GM23338 (cell line): ENCODE measurements at regions not wholly inside any gene's neighbourhood (a gene's known extent, or its start where the extent isn't known, plus 50 kb on each side); places are given as distances from the start of the nearest gene placed in this dataset.

Experiments used
- ATAC-seq: fragments of 200-7000 bp; cut with Tn5 transposase; 3 replicates; pipeline ENCODE4 v1.9.1; 2020
- DNase-seq: peaks from one replicate; pipeline ENCODE4 v3.0.0-alpha.2; 2015; ENCODE audit warnings: low spot score
- H2AFZ ChIP-seq: fragments of 200-600 bp; sonication (generic); 2 replicates; pipeline ENCODE4 v1.8.0; 2016; ENCODE audit warnings: antibody characterized with exemption, mild to moderate bottlenecking, moderate library complexity
- H3F3A ChIP-seq: fragments of 200-600 bp; sonication (generic); replicated peaks from 2 replicates; pipeline ENCODE4 v1.8.0; 2017; ENCODE audit warnings: antibody characterized with exemption, mixed run types, low read depth
- H3K27ac ChIP-seq: fragments of 200-600 bp; sonication (generic); 2 replicates; pipeline ENCODE4 v1.6.1; 2016; ENCODE audit warnings: low read depth
- H3K27me3 ChIP-seq: fragments of 200-600 bp; sonication (generic); 2 replicates; pipeline ENCODE4 v1.8.0; 2016; ENCODE audit warnings: mild to moderate bottlenecking, mixed run types, moderate library complexity; ENCODE audit not compliant: insufficient read depth
- H3K36me3 ChIP-seq: fragments of 200-600 bp; sonication (generic); 2 replicates; pipeline ENCODE4 v1.8.0; 2016; ENCODE audit warnings: mild to moderate bottlenecking; ENCODE audit not compliant: insufficient read depth
- H3K4me1 ChIP-seq: fragments of 200-600 bp; sonication (generic); 2 replicates; pipeline ENCODE4 v1.8.0; 2016; ENCODE audit warnings: mild to moderate bottlenecking, moderate library complexity; ENCODE audit not compliant: insufficient read depth
- H3K4me2 ChIP-seq: fragments of 200-600 bp; sonication (generic); 2 replicates; pipeline ENCODE4 v1.7.1; 2017; ENCODE audit warnings: mixed run types
- H3K4me3 ChIP-seq: fragments of 200-600 bp; sonication (generic); 2 replicates; pipeline ENCODE4 v1.6.1; 2016; ENCODE audit warnings: mixed run types
- H3K79me2 ChIP-seq: fragments of 200-600 bp; sonication (generic); replicated peaks from 2 replicates; pipeline ENCODE4 v1.8.0; 2017; ENCODE audit warnings: mild to moderate bottlenecking; ENCODE audit not compliant: insufficient read depth
- H3K9me2 ChIP-seq: fragments of 200-600 bp; sonication (generic); 2 replicates; pipeline ENCODE4 v1.8.0; 2017; ENCODE audit not compliant: insufficient read depth
- H4K20me1 ChIP-seq: fragments of 200-600 bp; sonication (generic); replicated peaks from 2 replicates; pipeline ENCODE4 v1.8.0; 2017; ENCODE audit warnings: mild to moderate bottlenecking; ENCODE audit not compliant: insufficient read depth
- H3K27ac Mint-ChIP-seq: 2 replicates; pipeline ENCODE4 v1.8.0; 2020; ENCODE audit warnings: inconsistent platforms, mild to moderate bottlenecking, moderate library complexity, mixed read lengths
- H3K27me3 Mint-ChIP-seq: 3 replicates; pipeline ENCODE4 v1.8.0; 2022; ENCODE audit warnings: low read depth, mild to moderate bottlenecking, moderate library complexity, mixed read lengths, inconsistent platforms; ENCODE audit not compliant: insufficient read depth, poor library complexity
- H3K36me3 Mint-ChIP-seq: 3 replicates; pipeline ENCODE4 v1.8.0; 2021; ENCODE audit warnings: low read depth, mild to moderate bottlenecking, inconsistent platforms, moderate library complexity, mixed read lengths
- H3K4me1 Mint-ChIP-seq: 3 replicates; pipeline ENCODE4 v1.8.0; 2020; ENCODE audit warnings: mild to moderate bottlenecking, inconsistent platforms, mixed read lengths
- H3K4me3 Mint-ChIP-seq: 3 replicates; pipeline ENCODE4 v1.8.0; 2021; ENCODE audit warnings: moderate library complexity, mild to moderate bottlenecking, inconsistent platforms, mixed read lengths
- H3K9me3 Mint-ChIP-seq: 3 replicates; pipeline ENCODE4 v1.8.0; 2020; ENCODE audit warnings: moderate library complexity, mild to moderate bottlenecking, inconsistent platforms, mixed read lengths
- CREB1 ChIP-seq: fragments of 250-450 bp; sonication (Bioruptor Pico); IDR thresholded peaks from 2 replicates; pipeline ENCODE4 v1.5.0; 2020; ENCODE audit warnings: low read depth, mild to moderate bottlenecking, moderate library complexity
- EZH2 ChIP-seq: fragments of 200-600 bp; sonication (generic); IDR thresholded peaks from one replicate; pipeline ENCODE4 v1.8.0; 2017; ENCODE audit warnings: antibody characterized with exemption, mild to moderate bottlenecking, low read depth; ENCODE audit not compliant: unreplicated experiment
- NANOG ChIP-seq: IDR thresholded peaks from 2 replicates; pipeline ENCODE4 v1.6.1; 2016; ENCODE audit warnings: antibody characterized with exemption, borderline replicate concordance
- POLR2AphosphoS5 ChIP-seq: IDR thresholded peaks from 2 replicates; pipeline ENCODE4 v1.6.1; 2016; ENCODE audit warnings: antibody characterized with exemption, low read depth
- STAT1 ChIP-seq: IDR thresholded peaks from one replicate; pipeline ENCODE4 v1.6.1; 2016; ENCODE audit warnings: antibody characterized with exemption; ENCODE audit not compliant: unreplicated experiment
- ZNF114 ChIP-seq: fragments of 250-450 bp; sonication (Bioruptor Pico); IDR thresholded peaks from 2 replicates; pipeline ENCODE4 v1.5.0; 2020; ENCODE audit warnings: mild to moderate bottlenecking, moderate library complexity
- ZNF331 ChIP-seq: fragments of 250-450 bp; sonication (Bioruptor Pico); IDR thresholded peaks from 2 replicates; pipeline ENCODE4 v1.5.0; 2020; ENCODE audit warnings: low read depth, mild to moderate bottlenecking, moderate library complexity
- TF ChIP-seq, protein P1 (sequence below): fragments of 250-450 bp; sonication (Bioruptor Pico); IDR thresholded peaks from 2 replicates; pipeline ENCODE4 v1.5.0; 2020; ENCODE audit warnings: mild to moderate bottlenecking, moderate library complexity
- TF ChIP-seq, protein P2 (sequence below): IDR thresholded peaks from 2 replicates; pipeline ENCODE4 v1.6.1; 2016; ENCODE audit warnings: antibody characterized with exemption
- TF ChIP-seq, protein P3 (sequence below): IDR thresholded peaks from one replicate; pipeline ENCODE4 v1.6.1; 2018; ENCODE audit warnings: antibody characterized with exemption; ENCODE audit not compliant: unreplicated experiment

DNA sequence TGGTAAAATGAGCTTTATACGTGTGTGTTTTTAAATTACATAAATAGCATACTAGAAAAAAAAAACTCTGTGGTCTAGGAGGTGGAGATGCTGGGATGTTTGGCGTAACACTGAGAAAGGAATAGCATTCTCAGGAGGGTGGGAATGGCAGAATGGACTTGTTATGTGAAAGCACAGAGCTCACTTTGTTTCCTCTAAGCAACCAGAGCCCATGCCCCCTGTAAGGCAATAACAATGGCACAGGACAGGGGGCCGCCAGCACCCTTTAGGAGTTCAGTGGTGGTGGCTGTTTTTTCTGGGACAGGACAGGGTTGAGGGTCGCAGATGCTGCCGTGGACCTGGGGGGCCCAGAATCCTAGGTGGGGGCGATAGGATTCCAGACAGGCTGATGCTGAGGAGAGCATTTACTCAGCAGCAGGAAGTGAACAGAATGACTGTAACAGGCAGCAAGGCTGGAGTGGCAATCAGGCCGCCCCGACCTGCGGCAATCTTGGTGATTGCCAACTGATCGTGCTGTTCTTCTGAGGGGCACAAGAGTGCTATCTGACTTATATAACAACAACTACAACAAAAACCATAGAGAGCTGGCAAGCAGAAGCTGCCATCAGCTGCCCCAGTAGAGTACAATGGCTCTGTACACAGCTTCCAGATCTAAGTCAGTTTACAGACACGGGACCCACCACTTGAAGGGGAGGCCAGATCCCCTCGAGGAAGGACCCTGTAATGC lies 160.4 kb downstream of the UACA start:
- ATAC-seq = no peak
- no peak overlapping the region for H3K27ac ChIP-seq

DNA sequence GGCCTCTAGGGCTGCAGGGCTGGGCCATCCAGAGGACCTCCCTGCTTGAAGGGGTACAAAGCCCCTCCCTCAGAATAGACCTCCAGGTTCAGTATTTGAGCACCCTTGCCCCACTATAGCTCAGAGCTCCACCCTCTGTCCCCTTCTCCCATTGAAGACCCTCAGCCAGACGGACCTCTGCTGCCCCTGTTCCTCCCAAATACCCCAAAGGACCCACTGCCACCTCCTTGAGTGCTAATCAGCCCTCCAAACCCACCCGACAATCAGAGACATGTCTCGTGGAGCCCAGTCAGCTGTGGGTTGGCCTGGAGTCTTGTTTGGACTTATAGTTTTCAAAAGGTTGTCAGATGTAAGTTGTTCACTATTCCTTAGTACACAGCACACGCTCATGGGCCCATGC lies 161.1 kb downstream of the UACA start:
- H3K27ac Mint-ChIP-seq = no peak overlapping the region
- Histone ChIP-seq H3K27me3 (no peaks in the 10 kb centered on the region), H3K4me3 (no peak overlapping the region), H3K9me2 (no peaks in the 10 kb centered on the region; the same call in 1 of the 2 replicates), H3K27ac (no peak overlapping the region), H4K20me1 (no peaks in the 10 kb centered on the region), H2AFZ (no peak overlapping the region), H3K4me2 (no peak overlapping the region), H3K79me2 (no peaks in the 10 kb centered on the region), H3K4me1 (peaks cover 9% of the 10 kb centered on the region), H3F3A (no peaks in the 10 kb centered on the region), H3K36me3 (no peaks in the 10 kb centered on the region)
- H3K27me3 Mint-ChIP-seq = peaks cover 5% of the 10 kb centered on the region
- no peak for DNase-seq
- 0 out of 3 replicates have a peak, but pooled peaks cover 2% of the 10 kb centered on the region for H3K36me3 Mint-ChIP-seq
- no peak for ATAC-seq
- H3K9me3 Mint-ChIP-seq = peaks cover 8% of the 10 kb centered on the region; the same call in 1 of the 3 replicates
- peaks cover 17% of the 10 kb centered on the region for H3K4me1 Mint-ChIP-seq
- H3K4me3 Mint-ChIP-seq = no peak overlapping the region
- TF ChIP-seq, protein P1, sequence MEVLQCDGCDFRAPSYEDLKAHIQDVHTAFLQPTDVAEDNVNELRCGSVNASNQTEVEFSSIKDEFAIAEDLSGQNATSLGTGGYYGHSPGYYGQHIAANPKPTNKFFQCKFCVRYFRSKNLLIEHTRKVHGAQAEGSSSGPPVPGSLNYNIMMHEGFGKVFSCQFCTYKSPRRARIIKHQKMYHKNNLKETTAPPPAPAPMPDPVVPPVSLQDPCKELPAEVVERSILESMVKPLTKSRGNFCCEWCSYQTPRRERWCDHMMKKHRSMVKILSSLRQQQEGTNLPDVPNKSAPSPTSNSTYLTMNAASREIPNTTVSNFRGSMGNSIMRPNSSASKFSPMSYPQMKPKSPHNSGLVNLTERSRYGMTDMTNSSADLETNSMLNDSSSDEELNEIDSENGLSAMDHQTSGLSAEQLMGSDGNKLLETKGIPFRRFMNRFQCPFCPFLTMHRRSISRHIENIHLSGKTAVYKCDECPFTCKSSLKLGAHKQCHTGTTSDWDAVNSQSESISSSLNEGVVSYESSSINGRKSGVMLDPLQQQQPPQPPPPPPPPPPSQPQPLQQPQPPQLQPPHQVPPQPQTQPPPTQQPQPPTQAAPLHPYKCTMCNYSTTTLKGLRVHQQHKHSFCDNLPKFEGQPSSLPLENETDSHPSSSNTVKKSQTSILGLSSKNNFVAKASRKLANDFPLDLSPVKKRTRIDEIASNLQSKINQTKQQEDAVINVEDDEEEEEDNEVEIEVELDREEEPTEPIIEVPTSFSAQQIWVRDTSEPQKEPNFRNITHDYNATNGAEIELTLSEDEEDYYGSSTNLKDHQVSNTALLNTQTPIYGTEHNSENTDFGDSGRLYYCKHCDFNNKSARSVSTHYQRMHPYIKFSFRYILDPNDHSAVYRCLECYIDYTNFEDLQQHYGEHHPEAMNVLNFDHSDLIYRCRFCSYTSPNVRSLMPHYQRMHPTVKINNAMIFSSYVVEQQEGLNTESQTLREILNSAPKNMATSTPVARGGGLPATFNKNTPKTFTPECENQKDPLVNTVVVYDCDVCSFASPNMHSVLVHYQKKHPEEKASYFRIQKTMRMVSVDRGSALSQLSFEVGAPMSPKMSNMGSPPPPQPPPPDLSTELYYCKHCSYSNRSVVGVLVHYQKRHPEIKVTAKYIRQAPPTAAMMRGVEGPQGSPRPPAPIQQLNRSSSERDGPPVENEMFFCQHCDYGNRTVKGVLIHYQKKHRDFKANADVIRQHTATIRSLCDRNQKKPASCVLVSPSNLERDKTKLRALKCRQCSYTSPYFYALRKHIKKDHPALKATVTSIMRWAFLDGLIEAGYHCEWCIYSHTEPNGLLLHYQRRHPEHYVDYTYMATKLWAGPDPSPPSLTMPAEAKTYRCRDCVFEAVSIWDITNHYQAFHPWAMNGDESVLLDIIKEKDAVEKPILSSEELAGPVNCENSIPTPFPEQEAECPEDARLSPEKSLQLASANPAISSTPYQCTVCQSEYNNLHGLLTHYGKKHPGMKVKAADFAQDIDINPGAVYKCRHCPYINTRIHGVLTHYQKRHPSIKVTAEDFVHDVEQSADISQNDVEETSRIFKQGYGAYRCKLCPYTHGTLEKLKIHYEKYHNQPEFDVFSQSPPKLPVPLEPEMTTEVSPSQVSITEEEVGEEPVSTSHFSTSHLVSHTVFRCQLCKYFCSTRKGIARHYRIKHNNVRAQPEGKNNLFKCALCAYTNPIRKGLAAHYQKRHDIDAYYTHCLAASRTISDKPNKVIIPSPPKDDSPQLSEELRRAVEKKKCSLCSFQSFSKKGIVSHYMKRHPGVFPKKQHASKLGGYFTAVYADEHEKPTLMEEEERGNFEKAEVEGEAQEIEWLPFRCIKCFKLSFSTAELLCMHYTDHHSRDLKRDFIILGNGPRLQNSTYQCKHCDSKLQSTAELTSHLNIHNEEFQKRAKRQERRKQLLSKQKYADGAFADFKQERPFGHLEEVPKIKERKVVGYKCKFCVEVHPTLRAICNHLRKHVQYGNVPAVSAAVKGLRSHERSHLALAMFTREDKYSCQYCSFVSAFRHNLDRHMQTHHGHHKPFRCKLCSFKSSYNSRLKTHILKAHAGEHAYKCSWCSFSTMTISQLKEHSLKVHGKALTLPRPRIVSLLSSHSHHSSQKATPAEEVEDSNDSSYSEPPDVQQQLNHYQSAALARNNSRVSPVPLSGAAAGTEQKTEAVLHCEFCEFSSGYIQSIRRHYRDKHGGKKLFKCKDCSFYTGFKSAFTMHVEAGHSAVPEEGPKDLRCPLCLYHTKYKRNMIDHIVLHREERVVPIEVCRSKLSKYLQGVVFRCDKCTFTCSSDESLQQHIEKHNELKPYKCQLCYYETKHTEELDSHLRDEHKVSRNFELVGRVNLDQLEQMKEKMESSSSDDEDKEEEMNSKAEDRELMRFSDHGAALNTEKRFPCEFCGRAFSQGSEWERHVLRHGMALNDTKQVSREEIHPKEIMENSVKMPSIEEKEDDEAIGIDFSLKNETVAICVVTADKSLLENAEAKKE (CRISPR knock-in tag) = no peak

More for the DNA sequence above, 160.4 kb downstream of the UACA start:
- peaks cover 5% of the 10 kb centered on the region for H3K27me3 Mint-ChIP-seq
- no peaks in the 10 kb centered on the region for H3K27me3 ChIP-seq
- no peaks in the 10 kb centered on the region for H3F3A ChIP-seq
- H3K4me3 ChIP-seq = no peak overlapping the region
- peaks cover 13% of the 10 kb centered on the region for H3K4me1 ChIP-seq
- TF ChIP-seq EZH2 (no peak), POLR2AphosphoS5 (no peak), ZNF331 (CRISPR knock-in tag) (no peak), ZNF114 (no peak), NANOG (no peak), STAT1 (no peak), CREB1 (CRISPR knock-in tag) (no peak)
- TF ChIP-seq, protein P2, sequence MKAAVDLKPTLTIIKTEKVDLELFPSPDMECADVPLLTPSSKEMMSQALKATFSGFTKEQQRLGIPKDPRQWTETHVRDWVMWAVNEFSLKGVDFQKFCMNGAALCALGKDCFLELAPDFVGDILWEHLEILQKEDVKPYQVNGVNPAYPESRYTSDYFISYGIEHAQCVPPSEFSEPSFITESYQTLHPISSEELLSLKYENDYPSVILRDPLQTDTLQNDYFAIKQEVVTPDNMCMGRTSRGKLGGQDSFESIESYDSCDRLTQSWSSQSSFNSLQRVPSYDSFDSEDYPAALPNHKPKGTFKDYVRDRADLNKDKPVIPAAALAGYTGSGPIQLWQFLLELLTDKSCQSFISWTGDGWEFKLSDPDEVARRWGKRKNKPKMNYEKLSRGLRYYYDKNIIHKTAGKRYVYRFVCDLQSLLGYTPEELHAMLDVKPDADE = no peak
- TF ChIP-seq, protein P3, sequence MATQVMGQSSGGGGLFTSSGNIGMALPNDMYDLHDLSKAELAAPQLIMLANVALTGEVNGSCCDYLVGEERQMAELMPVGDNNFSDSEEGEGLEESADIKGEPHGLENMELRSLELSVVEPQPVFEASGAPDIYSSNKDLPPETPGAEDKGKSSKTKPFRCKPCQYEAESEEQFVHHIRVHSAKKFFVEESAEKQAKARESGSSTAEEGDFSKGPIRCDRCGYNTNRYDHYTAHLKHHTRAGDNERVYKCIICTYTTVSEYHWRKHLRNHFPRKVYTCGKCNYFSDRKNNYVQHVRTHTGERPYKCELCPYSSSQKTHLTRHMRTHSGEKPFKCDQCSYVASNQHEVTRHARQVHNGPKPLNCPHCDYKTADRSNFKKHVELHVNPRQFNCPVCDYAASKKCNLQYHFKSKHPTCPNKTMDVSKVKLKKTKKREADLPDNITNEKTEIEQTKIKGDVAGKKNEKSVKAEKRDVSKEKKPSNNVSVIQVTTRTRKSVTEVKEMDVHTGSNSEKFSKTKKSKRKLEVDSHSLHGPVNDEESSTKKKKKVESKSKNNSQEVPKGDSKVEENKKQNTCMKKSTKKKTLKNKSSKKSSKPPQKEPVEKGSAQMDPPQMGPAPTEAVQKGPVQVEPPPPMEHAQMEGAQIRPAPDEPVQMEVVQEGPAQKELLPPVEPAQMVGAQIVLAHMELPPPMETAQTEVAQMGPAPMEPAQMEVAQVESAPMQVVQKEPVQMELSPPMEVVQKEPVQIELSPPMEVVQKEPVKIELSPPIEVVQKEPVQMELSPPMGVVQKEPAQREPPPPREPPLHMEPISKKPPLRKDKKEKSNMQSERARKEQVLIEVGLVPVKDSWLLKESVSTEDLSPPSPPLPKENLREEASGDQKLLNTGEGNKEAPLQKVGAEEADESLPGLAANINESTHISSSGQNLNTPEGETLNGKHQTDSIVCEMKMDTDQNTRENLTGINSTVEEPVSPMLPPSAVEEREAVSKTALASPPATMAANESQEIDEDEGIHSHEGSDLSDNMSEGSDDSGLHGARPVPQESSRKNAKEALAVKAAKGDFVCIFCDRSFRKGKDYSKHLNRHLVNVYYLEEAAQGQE = no peak
- H3K9me2 ChIP-seq = no peaks in the 10 kb centered on the region; the same call in 1 of the 2 replicates
- 0 out of 3 replicates have a peak, but pooled peaks cover 2% of the 10 kb centered on the region for H3K36me3 Mint-ChIP-seq
- peaks cover 8% of the 10 kb centered on the region; the same call in 1 of the 3 replicates for H3K9me3 Mint-ChIP-seq
- no peak overlapping the region for H3K4me3 Mint-ChIP-seq
- H3K4me2 ChIP-seq = no peak overlapping the region
- H3K79me2 ChIP-seq = no peaks in the 10 kb centered on the region
- DNase-seq = no peak
- H3K36me3 ChIP-seq = no peaks in the 10 kb centered on the region
- peaks cover 22% of the 10 kb centered on the region for H3K4me1 Mint-ChIP-seq
- H2AFZ ChIP-seq = peak overlapping the region; percentile 28; the same call in 1 of the 2 replicates
- no peak overlapping the region for H3K27ac Mint-ChIP-seq
- no peaks in the 10 kb centered on the region for H4K20me1 ChIP-seq
